H1 (cell line): ENCODE measurements at regions not wholly inside any gene's neighbourhood (a gene's known extent, or its start where the extent isn't known, plus 50 kb on each side); places are given as distances from the start of the nearest gene placed in this dataset.

Source experiments
- BRCA1 ChIP-seq: IDR thresholded peaks from 2 replicates; pipeline ENCODE4 v1.6.1; 2012; ENCODE audit warnings: low read depth, low read length, improper control_type of control experiment
- CTCF ChIP-seq, 3 experiments: IDR thresholded peaks; 1 replicate in 2 of 3; 2 replicates in 1 of 3; pipeline versions ENCODE4 v1.5.1 to v1.6.1; 2011; ENCODE audit warnings: low read length in 3 of 3, mild to moderate bottlenecking in 3 of 3, inconsistent platforms in 2 of 3, low read depth in 1 of 3, moderate library complexity in 1 of 3; ENCODE audit not compliant: insufficient read depth in 1 of 3; ENCODE audit errors: control extremely low read depth in 1 of 3
- GTF2F1 ChIP-seq: IDR thresholded peaks from 2 replicates; pipeline ENCODE4 v1.6.1; 2012; ENCODE audit warnings: low read depth, low read length, improper control_type of control experiment, borderline replicate concordance
- JUND ChIP-seq: IDR thresholded peaks from 2 replicates; pipeline ENCODE4 v1.6.1; 2011; ENCODE audit warnings: mild to moderate bottlenecking, improper control_type of control experiment, low read length
- POLR2A ChIP-seq, 2 experiments: IDR thresholded peaks; 1 replicate in 1 of 2; 2 replicates in 1 of 2; pipeline ENCODE4 v1.6.1; 2011; ENCODE audit warnings: low read depth in 2 of 2, low read length in 2 of 2, mild to moderate bottlenecking in 2 of 2; ENCODE audit errors: control extremely low read depth in 1 of 2
- SIN3A ChIP-seq, 2 experiments: IDR thresholded peaks in 1 of 2; conservative IDR thresholded peaks in 1 of 2; 2 replicates each; pipeline ENCODE4 v1.6.1; 2011 to 2012; ENCODE audit warnings: low read length in 2 of 2, improper control_type of control experiment in 1 of 2, low read depth in 1 of 2, mild to moderate bottlenecking in 1 of 2
- SUZ12 ChIP-seq: fragments of 200-600 bp; sonication (generic); IDR thresholded peaks from 2 replicates; pipeline ENCODE4 v1.6.1; 2012; ENCODE audit warnings: mild to moderate bottlenecking, inconsistent platforms, low read length, moderate library complexity, mixed read lengths
- TAF1 ChIP-seq: IDR thresholded peaks from 2 replicates; pipeline ENCODE4 v1.6.1; 2011; ENCODE audit warnings: mild to moderate bottlenecking, low read depth, low read length
- TBP ChIP-seq: IDR thresholded peaks from 2 replicates; pipeline ENCODE4 v1.6.1; 2011; ENCODE audit warnings: low read depth, low read length, improper control_type of control experiment

- no peak for TF ChIP-seq BRCA1
- no peak for TF ChIP-seq SUZ12
- TF ChIP-seq TAF1, result no peak
- TF ChIP-seq SIN3A (conservative IDR thresholded peaks at IDR 0.05 in 1 of 2, IDR thresholded peaks at IDR 0.05 in 1 of 2; ENCODE audit: low read depth in 1 of 2, low read length in 2 of 2), result no peak
- TF ChIP-seq CTCF (IDR thresholded peaks at IDR 0.05; ENCODE audit: control extremely low read depth in 1 of 3, insufficient read depth in 1 of 3, low read depth in 1 of 3, low read length in 3 of 3), result no peak
- TF ChIP-seq TBP, result no peak
- no peak for TF ChIP-seq POLR2A (IDR thresholded peaks at IDR 0.05; ENCODE audit: control extremely low read depth in 1 of 2, low read depth in 2 of 2, low read length in 2 of 2)
- no peak for TF ChIP-seq GTF2F1
- TF ChIP-seq JUND, result no peak
These were observed 805.8 kb upstream of the PABPC4L start for GRCh38 chr4:135007400-135007799.
